HEK293 (cell line): ENCODE measurements at regions not wholly inside any gene's neighbourhood (a gene's known extent, or its start where the extent isn't known, plus 50 kb on each side); places are given as distances from the start of the nearest gene placed in this dataset.

Experiments used
- CTCF ChIA-PET: fragments of 350-600 bp; formaldehyde crosslinking; extraction: SDS; loops from one replicate; lab custom pipeline; 2021; ENCODE audit warnings: antibody characterized with exemption; lab: Yijun Ruan, JAX
- POLR2A ChIA-PET: fragments of 300-600 bp; formaldehyde crosslinking; extraction: SDS; loops from one replicate; lab custom pipeline; 2020; ENCODE audit warnings: antibody characterized with exemption, inconsistent platforms; lab: Yijun Ruan, JAX
- H3K27ac ChIP-seq: fragments of 200-500 bp; sonication (Bioruptor generic); 2 replicates; pipeline ENCODE4 v1.5.1; 2014; ENCODE audit warnings: low read depth, low read length, control low read depth, inconsistent platforms; ENCODE audit errors: extremely low read depth
- H3K36me3 ChIP-seq, 2 experiments: fragments of 200-500 bp in 1 of 2; sonication (Bioruptor generic) in 1 of 2; 1 replicate in 1 of 2; 2 replicates in 1 of 2; pipeline ENCODE4 v1.5.1; 2014 to 2017; ENCODE audit warnings: inconsistent platforms in 2 of 2, low read length in 2 of 2; ENCODE audit not compliant: control insufficient read depth in 2 of 2, insufficient read depth in 1 of 2
- H3K4me1 ChIP-seq: fragments of 200-500 bp; sonication (Bioruptor generic); 2 replicates; pipeline ENCODE4 v1.5.1; 2014; ENCODE audit warnings: mild to moderate bottlenecking, low read length, inconsistent platforms; ENCODE audit not compliant: control insufficient read depth, insufficient read depth
- H3K4me3 ChIP-seq: 2 replicates; pipeline ENCODE4 v1.5.1; 2011; ENCODE audit warnings: low read depth, mild to moderate bottlenecking, control low read depth, low read length, moderate library complexity
- H3K9me3 ChIP-seq: fragments of 200-500 bp; sonication (Bioruptor generic); 2 replicates; pipeline ENCODE4 v1.5.1; 2014; ENCODE audit warnings: low read depth, low read length, inconsistent platforms; ENCODE audit not compliant: control insufficient read depth, insufficient read depth
- ATF2 ChIP-seq: fragments of 450-650 bp; formaldehyde crosslinking; IDR thresholded peaks from 2 replicates; pipeline ENCODE4 v1.5.1; 2016; ENCODE audit warnings: missing biosample characterization, missing genetic modification characterization, low read depth
- BCL11B ChIP-seq: fragments of 450-650 bp; formaldehyde crosslinking; IDR thresholded peaks from 2 replicates; pipeline ENCODE4 v1.5.1; 2016; ENCODE audit warnings: low read depth, missing biosample characterization, missing genetic modification characterization
- CTCF ChIP-seq: fragments of 450-650 bp; formaldehyde crosslinking; IDR thresholded peaks from 2 replicates; pipeline ENCODE4 v1.5.1; 2016; ENCODE audit warnings: missing biosample characterization, missing genetic modification characterization
- GLI2 ChIP-seq: fragments of 450-650 bp; formaldehyde crosslinking; IDR thresholded peaks from 2 replicates; pipeline ENCODE4; 2017; ENCODE audit warnings: missing biosample characterization, missing genetic modification characterization, low read depth, borderline replicate concordance
- IKZF3 ChIP-seq: fragments of 450-650 bp; IDR thresholded peaks from 2 replicates; pipeline ENCODE4 v1.5.0; 2018; ENCODE audit warnings: missing biosample characterization, mild to moderate bottlenecking, missing genetic modification characterization, moderate library complexity
- KLF16 ChIP-seq: fragments of 450-650 bp; formaldehyde crosslinking; IDR thresholded peaks from 2 replicates; pipeline ENCODE4 v1.5.1; 2017; ENCODE audit warnings: missing biosample characterization, missing genetic modification characterization
- PRDM1 ChIP-seq: fragments of 450-650 bp; formaldehyde crosslinking; IDR thresholded peaks from 2 replicates; pipeline ENCODE4; 2016; ENCODE audit warnings: missing biosample characterization, missing genetic modification characterization
- RBAK ChIP-seq: fragments of 450-650 bp; formaldehyde crosslinking; IDR thresholded peaks from 2 replicates; pipeline ENCODE4 v1.5.1; 2016; ENCODE audit warnings: missing biosample characterization, missing genetic modification characterization
- ZBTB10 ChIP-seq: fragments of 450-650 bp; formaldehyde crosslinking; IDR thresholded peaks from 2 replicates; pipeline ENCODE4 v1.5.1; 2016; ENCODE audit warnings: missing biosample characterization, missing genetic modification characterization
- ZFP3 ChIP-seq: fragments of 450-650 bp; formaldehyde crosslinking; IDR thresholded peaks from 2 replicates; pipeline ENCODE4 v1.5.1; 2016; ENCODE audit warnings: low read depth, missing biosample characterization, missing genetic modification characterization
- ZNF132 ChIP-seq: fragments of 450-650 bp; formaldehyde crosslinking; IDR thresholded peaks from 2 replicates; pipeline ENCODE4 v1.5.1; 2017; ENCODE audit warnings: missing biosample characterization, missing genetic modification characterization, borderline replicate concordance
- ZNF19 ChIP-seq: fragments of 450-650 bp; formaldehyde crosslinking; IDR thresholded peaks from 2 replicates; pipeline ENCODE4; 2016; ENCODE audit warnings: missing biosample characterization, missing genetic modification characterization, low read depth
- ZNF2 ChIP-seq: fragments of 450-650 bp; formaldehyde crosslinking; IDR thresholded peaks from 2 replicates; pipeline ENCODE4 v1.5.1; 2016; ENCODE audit warnings: missing biosample characterization, missing genetic modification characterization
- ZNF214 ChIP-seq: fragments of 450-650 bp; formaldehyde crosslinking; IDR thresholded peaks from 2 replicates; pipeline ENCODE4 v1.5.1; 2017; ENCODE audit warnings: missing biosample characterization, mild to moderate bottlenecking, missing genetic modification characterization, borderline replicate concordance
- ZNF239 ChIP-seq: fragments of 450-650 bp; formaldehyde crosslinking; IDR thresholded peaks from 2 replicates; pipeline ENCODE4 v1.5.1; 2016; ENCODE audit warnings: missing biosample characterization, missing genetic modification characterization
- ZNF311 ChIP-seq: fragments of 450-650 bp; formaldehyde crosslinking; IDR thresholded peaks from 2 replicates; pipeline ENCODE4 v1.5.1; 2017; ENCODE audit warnings: missing biosample characterization, missing genetic modification characterization, borderline replicate concordance
- ZNF324 ChIP-seq: fragments of 450-650 bp; formaldehyde crosslinking; IDR thresholded peaks from 2 replicates; pipeline ENCODE4 v1.5.1; 2016; ENCODE audit warnings: missing biosample characterization, missing genetic modification characterization
- ZNF391 ChIP-seq: fragments of 450-650 bp; formaldehyde crosslinking; IDR thresholded peaks from 2 replicates; pipeline ENCODE4 v1.5.1; 2016; ENCODE audit warnings: low read depth, missing biosample characterization, missing genetic modification characterization, borderline replicate concordance
- ZNF426 ChIP-seq: fragments of 450-650 bp; formaldehyde crosslinking; IDR thresholded peaks from 2 replicates; pipeline ENCODE4 v1.5.1; 2017; ENCODE audit warnings: missing biosample characterization, missing genetic modification characterization, mild to moderate bottlenecking, inconsistent platforms, moderate library complexity
- ZNF514 ChIP-seq: fragments of 450-650 bp; formaldehyde crosslinking; IDR thresholded peaks from 2 replicates; pipeline ENCODE4 v1.5.1; 2016; ENCODE audit warnings: missing biosample characterization, missing genetic modification characterization
- ZNF521 ChIP-seq: fragments of 450-650 bp; formaldehyde crosslinking; IDR thresholded peaks from 2 replicates; pipeline ENCODE4 v1.5.1; 2017; ENCODE audit warnings: missing biosample characterization, mild to moderate bottlenecking, missing genetic modification characterization
- ZNF529 ChIP-seq: fragments of 450-650 bp; formaldehyde crosslinking; IDR thresholded peaks from 2 replicates; pipeline ENCODE4 v1.5.1; 2017; ENCODE audit warnings: missing genetic modification characterization, missing biosample characterization; ENCODE audit not compliant: insufficient replicate concordance
- ZNF701 ChIP-seq: fragments of 450-650 bp; formaldehyde crosslinking; IDR thresholded peaks from 2 replicates; pipeline ENCODE4 v1.5.1; 2016; ENCODE audit warnings: missing biosample characterization, missing genetic modification characterization

GRCh38 chr13:65597839-65598818 lies 1632.0 kb downstream of the PCDH9 start (continued):
- TF ChIP-seq ZNF239 (tag by site-specific recombination) = no peak

GRCh38 chr13:65595916-65596315 lies 1634.2 kb downstream of the PCDH9 start:
- Histone ChIP-seq H3K27ac (no peak overlapping the region), H3K4me3 (no peak overlapping the region), H3K4me1 (no peaks in the 10 kb centered on the region)
- no peak for TF ChIP-seq IKZF3 (tag by site-specific recombination)
- TF ChIP-seq ZNF132 (tag by site-specific recombination) = no peak
- no peak for TF ChIP-seq GLI2 (tag by site-specific recombination)
- no peak for TF ChIP-seq ZNF426 (tag by site-specific recombination)
- TF ChIP-seq RBAK (tag by site-specific recombination) = no peak
- no peak for TF ChIP-seq ZNF701
- no peak for TF ChIP-seq ZFP3 (tag by site-specific recombination)
- no peak for TF ChIP-seq ZNF19 (tag by site-specific recombination)
- TF ChIP-seq ZNF311 (tag by site-specific recombination) = no peak
- TF ChIP-seq ZNF239 (tag by site-specific recombination) = no peak
- no peak for TF ChIP-seq CTCF (tag by site-specific recombination)
- TF ChIP-seq, all 188 proteins: peak for 0
- ChIA-PET CTCF (interaction anchor here (0.6 kb wide), 1 partner anchor 574 kb away, joined by 3 read pairs; no protein-coding TSS in a partner anchor), POLR2A (no interaction called here)
- Histone ChIP-seq H3K9me3 (no peaks in the 10 kb centered on the region), H3K36me3 (no peaks in the 10 kb centered on the region)

- no peak for TF ChIP-seq ATF2 (tag by site-specific recombination)
- TF ChIP-seq PRDM1 (tag by site-specific recombination) = no peak
- TF ChIP-seq ZNF2 (tag by site-specific recombination) = no peak
- no peak for TF ChIP-seq ZNF391 (tag by site-specific recombination)
- no peak for TF ChIP-seq ZNF521
- TF ChIP-seq ZNF514 = no peak
- no peak for TF ChIP-seq ZNF214 (tag by site-specific recombination)
- TF ChIP-seq ZNF529 (tag by site-specific recombination) = no peak
- no peak for TF ChIP-seq ZBTB10 (tag by site-specific recombination)
- no peak for TF ChIP-seq KLF16 (tag by site-specific recombination)
- TF ChIP-seq BCL11B (tag by site-specific recombination) = no peak
- no peak for TF ChIP-seq ZNF324
- TF ChIP-seq, all 188 proteins: peak for 0
- Histone ChIP-seq H3K36me3 (no peaks in the 10 kb centered on the region), H3K9me3 (no peaks in the 10 kb centered on the region), H3K4me3 (no peak overlapping the region), H3K27ac (no peak overlapping the region), H3K4me1 (no peaks in the 10 kb centered on the region)
- ChIA-PET CTCF (interaction anchor here (0.5 kb wide), 1 partner anchor 14 kb away, joined by 3 read pairs; no protein-coding TSS in a partner anchor), POLR2A (no interaction called here)
Observed at GRCh38 chr13:65594298-65594781, 1635.8 kb downstream of the PCDH9 start.
